OCI-LY3 (cell line): ENCODE measurements at regions not wholly inside any gene's neighbourhood (a gene's known extent, or its start where the extent isn't known, plus 50 kb on each side); places are given as distances from the start of the nearest gene placed in this dataset.

Experiments
- EZH2phosphoT487 ChIP-seq: fragments of 200-600 bp; shearing (Covaris generic); IDR thresholded peaks from 2 replicates; pipeline ENCODE4 v1.6.1; 2018; ENCODE audit warnings: antibody characterized with exemption, mixed run types, low read depth
- TF ChIP-seq, protein P1 (sequence below): fragments of 200-600, 300-600 bp; sonication (generic); IDR thresholded peaks from 2 replicates; pipeline ENCODE4 v1.5.1; 2014; ENCODE audit warnings: antibody characterized with exemption, low read length, low read depth

DNA sequence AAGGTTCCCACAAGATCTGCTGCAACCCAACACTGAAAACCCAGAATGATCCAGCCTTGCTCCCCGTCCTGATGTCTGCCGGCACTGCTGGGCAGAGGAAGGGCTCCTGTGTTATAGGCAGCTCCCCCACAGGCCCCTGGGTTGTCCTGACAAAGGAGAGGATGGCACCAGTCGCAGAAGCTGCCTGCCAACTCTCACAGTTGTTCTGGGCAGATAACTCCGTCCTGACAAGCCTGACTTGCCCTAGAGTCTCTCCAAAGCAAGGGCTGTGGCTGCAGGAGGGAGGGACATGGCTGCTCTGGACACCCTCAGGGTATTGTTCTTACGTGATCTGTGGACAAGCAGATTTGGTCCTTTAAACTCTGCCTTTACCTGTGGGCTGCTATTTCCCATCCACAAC lies 243.8 kb downstream of the CDH26 start:
- TF ChIP-seq, protein P1, sequence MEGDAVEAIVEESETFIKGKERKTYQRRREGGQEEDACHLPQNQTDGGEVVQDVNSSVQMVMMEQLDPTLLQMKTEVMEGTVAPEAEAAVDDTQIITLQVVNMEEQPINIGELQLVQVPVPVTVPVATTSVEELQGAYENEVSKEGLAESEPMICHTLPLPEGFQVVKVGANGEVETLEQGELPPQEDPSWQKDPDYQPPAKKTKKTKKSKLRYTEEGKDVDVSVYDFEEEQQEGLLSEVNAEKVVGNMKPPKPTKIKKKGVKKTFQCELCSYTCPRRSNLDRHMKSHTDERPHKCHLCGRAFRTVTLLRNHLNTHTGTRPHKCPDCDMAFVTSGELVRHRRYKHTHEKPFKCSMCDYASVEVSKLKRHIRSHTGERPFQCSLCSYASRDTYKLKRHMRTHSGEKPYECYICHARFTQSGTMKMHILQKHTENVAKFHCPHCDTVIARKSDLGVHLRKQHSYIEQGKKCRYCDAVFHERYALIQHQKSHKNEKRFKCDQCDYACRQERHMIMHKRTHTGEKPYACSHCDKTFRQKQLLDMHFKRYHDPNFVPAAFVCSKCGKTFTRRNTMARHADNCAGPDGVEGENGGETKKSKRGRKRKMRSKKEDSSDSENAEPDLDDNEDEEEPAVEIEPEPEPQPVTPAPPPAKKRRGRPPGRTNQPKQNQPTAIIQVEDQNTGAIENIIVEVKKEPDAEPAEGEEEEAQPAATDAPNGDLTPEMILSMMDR, result no peak
- no peak for TF ChIP-seq EZH2phosphoT487
